ENCODE measurements at regions not wholly inside any gene's neighbourhood (a gene's known extent, or its start where the extent isn't known, plus 50 kb on each side); places are given as distances from the start of the nearest gene placed in this dataset.

GRCh38 chr14:71438684-71439083 lies 493.5 kb upstream of the RGS6 start:
- DNase-seq: no peak

GRCh38 chr14:71441126-71441525 lies 491.1 kb upstream of the RGS6 start:
- in situ Hi-C loops (cut with MboI; ENCODE audit: low pct_ligation_motif_present in 1 of 4, low pct_unique_long_range_greater_than_20kb in 1 of 4, low sequenced_read_pairs in 3 of 4) (no loop called here), intact Hi-C loops (cut with DNase I; ENCODE audit: low total_unique reads) (no loop called here)
- peaks cover 0 to 18% (median 12%) of the 10 kb centered on the region in 4 donors for H3K4me1 ChIP-seq
- no peak overlapping the region for H3K4me3 ChIP-seq
- no peaks in the 10 kb centered on the region for H3K36me3 ChIP-seq
- no peak for TF ChIP-seq EP300 (IDR thresholded peaks at IDR 0.05; ENCODE audit: low read depth)
- DNase-seq: no peak
- H3K9me3 ChIP-seq: no peaks in the 10 kb centered on the region
- no peak overlapping the region for H3K27ac ChIP-seq
- no peaks in the 10 kb centered on the region for H3K27me3 ChIP-seq

More at GRCh38 chr14:71438684-71439083, 493.5 kb upstream of the RGS6 start:
- in situ Hi-C loops (cut with MboI; ENCODE audit: low pct_ligation_motif_present in 1 of 4, low pct_unique_long_range_greater_than_20kb in 1 of 4, low sequenced_read_pairs in 3 of 4): no loop called here
- peaks cover 0 to 16% (median 10%) of the 10 kb centered on the region in 4 donors for H3K4me1 ChIP-seq
- H3K36me3 ChIP-seq: no peaks in the 10 kb centered on the region
- TF ChIP-seq POLR2A (IDR thresholded peaks at IDR 0.05) (no peak), EP300 (IDR thresholded peaks at IDR 0.05; ENCODE audit: low read depth) (no peak), CTCF (IDR thresholded peaks at IDR 0.05) (no peak), POLR2AphosphoS5 (IDR thresholded peaks at IDR 0.05) (no peak)
- WGBS, 2 donors (ENCODE audit: low coverage in 1 of 2): 38 to 42% methylated on average over 2 of the region's 2 CpGs
- no peaks in the 10 kb centered on the region for H3K9me3 ChIP-seq
- H3K27me3 ChIP-seq: no peaks in the 10 kb centered on the region
- intact Hi-C loops (cut with DNase I; ENCODE audit: low total_unique reads): no loop called here
- H3K4me3 ChIP-seq: no peak overlapping the region
- H3K27ac ChIP-seq: peak overlapping the region in 3 of 4 donors; percentile 19 to 46 (median 28)

- in situ Hi-C loops (cut with MboI; ENCODE audit: low pct_ligation_motif_present in 1 of 4, low pct_unique_long_range_greater_than_20kb in 1 of 4, low sequenced_read_pairs in 3 of 4): no loop called here
- 89 to 92% methylated on average over 8 of the region's 8 CpGs for WGBS, 2 donors (ENCODE audit: low coverage in 1 of 2)
- no peaks in the 10 kb centered on the region for H3K36me3 ChIP-seq
Observed at GRCh38 chr14:71444030-71444822, 488.0 kb upstream of the RGS6 start.

GRCh38 chr14:71448431-71449315 lies 483.6 kb upstream of the RGS6 start:
- TF ChIP-seq POLR2AphosphoS5 (IDR thresholded peaks at IDR 0.05) (no peak), CTCF (IDR thresholded peaks at IDR 0.05) (no peak), EP300 (IDR thresholded peaks at IDR 0.05; ENCODE audit: low read depth) (no peak), POLR2A (IDR thresholded peaks at IDR 0.05) (no peak)
- in situ Hi-C loops (cut with MboI; ENCODE audit: low pct_ligation_motif_present in 1 of 4, low pct_unique_long_range_greater_than_20kb in 1 of 4, low sequenced_read_pairs in 3 of 4): no loop called here
- peaks cover 0 to 11% (median 4%) of the 10 kb centered on the region in 4 donors for H3K4me1 ChIP-seq
- H3K9me3 ChIP-seq: no peaks in the 10 kb centered on the region
- 60 to 95% methylated on average over 1 to 2 of the region's 2 CpGs for WGBS, 2 donors (ENCODE audit: low coverage in 1 of 2)
- H3K36me3 ChIP-seq: no peaks in the 10 kb centered on the region
- no peaks in the 10 kb centered on the region for H3K27me3 ChIP-seq
- intact Hi-C loops (cut with DNase I; ENCODE audit: low total_unique reads): no loop called here
- H3K27ac ChIP-seq: no peak overlapping the region
- no peak for DNase-seq
- no peak overlapping the region for H3K4me3 ChIP-seq

More at GRCh38 chr14:71444030-71444822, 488.0 kb upstream of the RGS6 start:
- Histone ChIP-seq H3K27ac (no peak overlapping the region), H3K4me3 (no peak overlapping the region), H3K27me3 (no peaks in the 10 kb centered on the region), H3K9me3 (no peaks in the 10 kb centered on the region), H3K4me1 (peaks cover 0 to 17% (median 8%) of the 10 kb centered on the region in 4 donors)
- TF ChIP-seq CTCF (IDR thresholded peaks at IDR 0.05) (no peak), POLR2AphosphoS5 (IDR thresholded peaks at IDR 0.05) (no peak), POLR2A (IDR thresholded peaks at IDR 0.05) (no peak), EP300 (IDR thresholded peaks at IDR 0.05; ENCODE audit: low read depth) (no peak)
- no peak for DNase-seq
- intact Hi-C loops (cut with DNase I; ENCODE audit: low total_unique reads): no loop called here

All from transverse colon (tissue), 4 donors.